Endothelial cell of umbilical vein (primary cell): ENCODE measurements at regions not wholly inside any gene's neighbourhood (a gene's known extent, or its start where the extent isn't known, plus 50 kb on each side); places are given as distances from the start of the nearest gene placed in this dataset.

ENCODE experiments used
- BruUV-seq: library from RNA; stranded (reverse); fragments of 400-500 nt; replicated peaks from 2 replicates; lab custom pipeline; 2021; lab: Mats Ljungman, UMichigan
- CTCF ChIA-PET: fragments of 300-600, 350-600 bp; sonication (Branson Sonifier 250); formaldehyde crosslinking; loops from one replicate; lab custom pipeline; 2021; ENCODE audit warnings: antibody characterized with exemption, inconsistent platforms; lab: Charles Lee
- POLR2A ChIA-PET: fragments of 300-600, 350-600 bp; sonication (Branson Sonifier 250); formaldehyde crosslinking; loops from one replicate; lab custom pipeline; 2021; ENCODE audit warnings: antibody characterized with exemption, inconsistent platforms; lab: Charles Lee
- DNase-seq: peaks from one replicate; pipeline ENCODE4 v3.0.0-alpha.2; 2011; ENCODE audit warnings: low read depth, low spot score
- FAIRE-seq: peaks from 2 replicates; lab custom pipeline; 2011; peaks lifted over from hg19 to GRCh38; lab: Jason Lieb, UNC
- H2AFZ ChIP-seq: 2 replicates; pipeline ENCODE4 v1.6.0; 2012; ENCODE audit warnings: low read depth, low read length, control low read depth, inconsistent platforms
- H3K27ac ChIP-seq: 2 replicates; pipeline ENCODE4 v1.5.1; 2011; ENCODE audit warnings: low read depth, mild to moderate bottlenecking, control low read depth, low read length, moderate library complexity; ENCODE audit not compliant: insufficient read depth
- H3K27me3 ChIP-seq, 2 experiments: 2 replicates each; pipeline versions ENCODE4 v1.6.0 to v1.6.1; 2011; ENCODE audit warnings: low read length in 2 of 2, mixed read lengths in 1 of 2; ENCODE audit not compliant: control insufficient read depth in 2 of 2, insufficient read depth in 2 of 2
- H3K36me3 ChIP-seq, 2 experiments: 2 replicates in 1 of 2; 3 replicates in 1 of 2; pipeline ENCODE4 v1.5.1; 2011; ENCODE audit warnings: low read length in 2 of 2, mild to moderate bottlenecking in 1 of 2, moderate library complexity in 1 of 2; ENCODE audit not compliant: control insufficient read depth in 2 of 2, insufficient read depth in 2 of 2; ENCODE audit errors: extremely low read depth in 1 of 2
- H3K4me1 ChIP-seq: 3 replicates; pipeline ENCODE4 v1.5.1; 2011; ENCODE audit warnings: mild to moderate bottlenecking, low read length; ENCODE audit not compliant: control insufficient read depth, insufficient read depth; ENCODE audit errors: extremely low read depth
- H3K4me2 ChIP-seq: 2 replicates; pipeline ENCODE4 v1.6.1; 2011; ENCODE audit warnings: low read length, control low read depth, mixed read lengths; ENCODE audit not compliant: insufficient read depth
- H3K4me3 ChIP-seq, 3 experiments: fragments of 200-600 bp in 1 of 3; sonication (generic), shearing (Covaris generic) in 1 of 3; replicated peaks in 1 of 3; 2 replicates each; pipeline ENCODE4 v1.5.1; 2011 to 2016; ENCODE audit warnings: control low read depth in 3 of 3, low read length in 3 of 3, mild to moderate bottlenecking in 2 of 3, inconsistent platforms in 1 of 3, low read depth in 1 of 3, moderate library complexity in 1 of 3; ENCODE audit not compliant: insufficient read depth in 1 of 3
- H3K79me2 ChIP-seq: 2 replicates; pipeline ENCODE4 v1.6.0; 2012; ENCODE audit warnings: low read length, inconsistent platforms; ENCODE audit not compliant: control insufficient read depth, insufficient read depth
- H3K9ac ChIP-seq: replicated peaks from 2 replicates; pipeline ENCODE3; 2011; ENCODE audit warnings: low read length, control low read depth; ENCODE audit not compliant: insufficient read depth; ENCODE audit errors: extremely low read depth
- H3K9me1 ChIP-seq: replicated peaks from 3 replicates; pipeline ENCODE4 v1.6.0; 2011; ENCODE audit warnings: mild to moderate bottlenecking, low read length; ENCODE audit not compliant: control insufficient read depth, insufficient read depth; ENCODE audit errors: extremely low read depth
- H3K9me3 ChIP-seq: replicated peaks from 2 replicates; pipeline ENCODE4 v1.5.1; 2012; ENCODE audit warnings: low read length, inconsistent platforms; ENCODE audit not compliant: control insufficient read depth, insufficient read depth
- H4K20me1 ChIP-seq: replicated peaks from 2 replicates; pipeline ENCODE3; 2011; ENCODE audit warnings: mild to moderate bottlenecking, low read length; ENCODE audit not compliant: control insufficient read depth, insufficient read depth; ENCODE audit errors: extremely low read depth
- EZH2 ChIP-seq: IDR thresholded peaks from 2 replicates; pipeline ENCODE4 v1.6.1; 2012; ENCODE audit warnings: borderline replicate concordance, low read depth, mild to moderate bottlenecking, moderate library complexity, low read length, inconsistent platforms; ENCODE audit not compliant: severe bottlenecking
- FOS ChIP-seq: IDR thresholded peaks from 2 replicates; pipeline ENCODE4 v1.6.1; 2011; ENCODE audit warnings: mild to moderate bottlenecking, low read length, moderate library complexity, borderline replicate concordance; ENCODE audit not compliant: insufficient read depth
- GATA2 ChIP-seq: IDR thresholded peaks from 2 replicates; pipeline ENCODE4 v1.7.0; 2011; ENCODE audit warnings: low read depth, mild to moderate bottlenecking, moderate library complexity, mixed read lengths, low read length; ENCODE audit not compliant: insufficient read length, insufficient read depth
- JUN ChIP-seq: IDR thresholded peaks from 2 replicates; pipeline ENCODE4 v1.6.1; 2011; ENCODE audit warnings: borderline replicate concordance, low read depth; ENCODE audit not compliant: insufficient read length, insufficient read depth
- MAX ChIP-seq: IDR thresholded peaks from 2 replicates; pipeline ENCODE4 v1.6.1; 2011; ENCODE audit not compliant: insufficient read depth, insufficient read length
- MYC ChIP-seq: IDR thresholded peaks from one replicate; pipeline ENCODE4 v1.6.1; 2011; ENCODE audit warnings: mild to moderate bottlenecking, low read depth, low read length
- POLR2A ChIP-seq: IDR thresholded peaks from 2 replicates; pipeline ENCODE4 v1.6.1; 2012; ENCODE audit warnings: low read depth, mild to moderate bottlenecking, control low read depth, low read length
- POLR2AphosphoS5 ChIP-seq: IDR thresholded peaks from 2 replicates; pipeline ENCODE4 v1.6.1; 2012; ENCODE audit warnings: low read depth, mild to moderate bottlenecking, control low read depth, low read length, moderate library complexity; ENCODE audit not compliant: insufficient read depth
- dilution Hi-C: fragments of 300-500 bp; cut with MboI; formaldehyde crosslinking; loops from one replicate; pipeline ENCODE4 v1.15.0; 2019; ENCODE audit warnings: low sequenced_read_pairs; ENCODE audit not compliant: extremely low pct_ligation_motif_present
- intact Hi-C: fragments of 100-400 bp; cut with micrococcal nuclease; formaldehyde crosslinking; loops from one replicate; pipeline ENCODE4 v1.10.0; 2022
- TF ChIP-seq, protein P1 (sequence below), 2 donors: IDR thresholded peaks; 1 replicate in 1 of 2; 2 replicates in 1 of 2; pipeline ENCODE4 v1.5.1; 2011; ENCODE audit warnings: low read length in 2 of 2, mild to moderate bottlenecking in 2 of 2, moderate library complexity in 2 of 2, control low read depth in 1 of 2, inconsistent platforms in 1 of 2, low read depth in 1 of 2; ENCODE audit not compliant: insufficient read depth in 1 of 2; ENCODE audit errors: extremely low read depth in 1 of 2

GRCh38 chr20:24236963-24237362, 232.5 kb upstream of the SYNDIG1 start:
- dilution Hi-C loops, result no loop called here
- H3K79me2 ChIP-seq, result no peaks in the 10 kb centered on the region

More at GRCh38 chr20:24236963-24237362, 232.5 kb upstream of the SYNDIG1 start:
- ChIA-PET POLR2A (no interaction called here), CTCF (no interaction called here)
- Histone ChIP-seq H2AFZ (no peak overlapping the region), H3K27me3 (no peaks in the 10 kb centered on the region), H3K9me1 (no peaks in the 10 kb centered on the region), H3K4me2 (no peak overlapping the region), H3K4me3 (no peak overlapping the region), H3K36me3 (no peaks in the 10 kb centered on the region), H3K9ac (no peak overlapping the region), H3K27ac (no peak overlapping the region), H3K9me3 (no peaks in the 10 kb centered on the region), H3K4me1 (no peaks in the 10 kb centered on the region), H4K20me1 (no peaks in the 10 kb centered on the region)
- DNase-seq (no peak), FAIRE-seq (no peak)
- no TSS peak for BruUV-seq
- TF ChIP-seq JUN, result no peak
- no peak for TF ChIP-seq EZH2
- TF ChIP-seq FOS, result no peak
- no peak for TF ChIP-seq MYC
- no peak for TF ChIP-seq POLR2AphosphoS5
- TF ChIP-seq MAX, result no peak
- TF ChIP-seq, protein P1, sequence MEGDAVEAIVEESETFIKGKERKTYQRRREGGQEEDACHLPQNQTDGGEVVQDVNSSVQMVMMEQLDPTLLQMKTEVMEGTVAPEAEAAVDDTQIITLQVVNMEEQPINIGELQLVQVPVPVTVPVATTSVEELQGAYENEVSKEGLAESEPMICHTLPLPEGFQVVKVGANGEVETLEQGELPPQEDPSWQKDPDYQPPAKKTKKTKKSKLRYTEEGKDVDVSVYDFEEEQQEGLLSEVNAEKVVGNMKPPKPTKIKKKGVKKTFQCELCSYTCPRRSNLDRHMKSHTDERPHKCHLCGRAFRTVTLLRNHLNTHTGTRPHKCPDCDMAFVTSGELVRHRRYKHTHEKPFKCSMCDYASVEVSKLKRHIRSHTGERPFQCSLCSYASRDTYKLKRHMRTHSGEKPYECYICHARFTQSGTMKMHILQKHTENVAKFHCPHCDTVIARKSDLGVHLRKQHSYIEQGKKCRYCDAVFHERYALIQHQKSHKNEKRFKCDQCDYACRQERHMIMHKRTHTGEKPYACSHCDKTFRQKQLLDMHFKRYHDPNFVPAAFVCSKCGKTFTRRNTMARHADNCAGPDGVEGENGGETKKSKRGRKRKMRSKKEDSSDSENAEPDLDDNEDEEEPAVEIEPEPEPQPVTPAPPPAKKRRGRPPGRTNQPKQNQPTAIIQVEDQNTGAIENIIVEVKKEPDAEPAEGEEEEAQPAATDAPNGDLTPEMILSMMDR (IDR thresholded peaks at IDR 0.05; ENCODE audit: extremely low read depth in 1 of 2, insufficient read depth in 1 of 2, low read depth in 1 of 2, low read length in 2 of 2), result no peak
- TF ChIP-seq POLR2A, result no peak
- no peak for TF ChIP-seq GATA2
- intact Hi-C loops, result no loop called here
